ENCODE measurements at regions not wholly inside any gene's neighbourhood (a gene's known extent, or its start where the extent isn't known, plus 50 kb on each side); places are given as distances from the start of the nearest gene placed in this dataset.

DNA sequence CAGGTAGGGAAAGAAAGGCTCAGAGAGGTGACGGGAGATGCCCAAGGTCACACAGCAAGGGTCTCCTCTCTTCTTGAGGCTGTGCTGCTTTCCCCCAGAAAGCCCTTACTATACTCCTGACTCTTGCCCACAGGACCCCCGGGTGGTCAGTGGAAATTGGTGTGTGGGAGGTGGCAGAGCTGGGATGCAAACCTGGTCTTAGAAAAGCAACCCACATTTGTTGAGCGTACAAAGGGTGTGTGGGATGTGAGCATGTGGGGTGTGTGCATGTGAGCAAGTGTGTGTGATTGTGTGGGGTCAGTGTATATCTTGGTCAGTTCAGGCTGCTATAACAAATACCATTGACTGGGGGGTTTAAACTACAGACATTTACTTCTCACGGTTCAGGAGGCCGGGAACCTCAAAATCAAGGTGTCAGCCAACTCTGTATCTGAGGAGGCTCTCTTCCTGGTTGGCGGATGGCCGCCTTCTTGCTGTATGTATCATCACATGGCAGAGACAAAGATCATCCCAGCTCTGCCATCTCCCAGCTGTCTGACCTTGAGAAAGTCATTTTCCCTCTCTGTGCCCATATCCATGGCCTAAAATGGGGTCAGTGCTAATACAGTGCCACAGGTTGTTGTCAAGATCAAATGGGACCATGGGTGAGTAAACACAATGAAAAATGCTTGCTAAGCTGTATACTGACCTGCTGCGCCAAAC, 268.5 kb downstream of the PTPRU start:
- H3K4me1 ChIP-seq (ENCODE audit: control insufficient read depth, low read length), result no peaks in the 10 kb centered on the region
- H3K27me3 ChIP-seq (ENCODE audit: control insufficient read depth, low read length), result peaks cover 7% of the 10 kb centered on the region
- no peak for TF ChIP-seq EZH2phosphoT487 (IDR thresholded peaks at IDR 0.05; ENCODE audit: borderline replicate concordance, low read length)
- TF ChIP-seq, protein P1, sequence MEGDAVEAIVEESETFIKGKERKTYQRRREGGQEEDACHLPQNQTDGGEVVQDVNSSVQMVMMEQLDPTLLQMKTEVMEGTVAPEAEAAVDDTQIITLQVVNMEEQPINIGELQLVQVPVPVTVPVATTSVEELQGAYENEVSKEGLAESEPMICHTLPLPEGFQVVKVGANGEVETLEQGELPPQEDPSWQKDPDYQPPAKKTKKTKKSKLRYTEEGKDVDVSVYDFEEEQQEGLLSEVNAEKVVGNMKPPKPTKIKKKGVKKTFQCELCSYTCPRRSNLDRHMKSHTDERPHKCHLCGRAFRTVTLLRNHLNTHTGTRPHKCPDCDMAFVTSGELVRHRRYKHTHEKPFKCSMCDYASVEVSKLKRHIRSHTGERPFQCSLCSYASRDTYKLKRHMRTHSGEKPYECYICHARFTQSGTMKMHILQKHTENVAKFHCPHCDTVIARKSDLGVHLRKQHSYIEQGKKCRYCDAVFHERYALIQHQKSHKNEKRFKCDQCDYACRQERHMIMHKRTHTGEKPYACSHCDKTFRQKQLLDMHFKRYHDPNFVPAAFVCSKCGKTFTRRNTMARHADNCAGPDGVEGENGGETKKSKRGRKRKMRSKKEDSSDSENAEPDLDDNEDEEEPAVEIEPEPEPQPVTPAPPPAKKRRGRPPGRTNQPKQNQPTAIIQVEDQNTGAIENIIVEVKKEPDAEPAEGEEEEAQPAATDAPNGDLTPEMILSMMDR (IDR thresholded peaks at IDR 0.05; ENCODE audit: low read depth, low read length, poor library complexity, severe bottlenecking), result no peak
- no peaks in the 10 kb centered on the region for H4K20me1 ChIP-seq (ENCODE audit: control insufficient read depth, insufficient read depth, low read depth, low read length)
- no peak overlapping the region for H3K4me3 ChIP-seq (ENCODE audit: low read length)
- no peaks in the 10 kb centered on the region for H3K36me3 ChIP-seq (ENCODE audit: control insufficient read depth, low read length)
- no peak overlapping the region for H3K27ac ChIP-seq (ENCODE audit: low read depth, low read length)
- no peaks in the 10 kb centered on the region for H3K9me3 ChIP-seq (ENCODE audit: control insufficient read depth, insufficient read depth, low read length)
- no peaks in the 10 kb centered on the region for H3K9me2 ChIP-seq (replicated peaks; ENCODE audit: control insufficient read depth, low read length)
- no peaks in the 10 kb centered on the region for H3F3A ChIP-seq (ENCODE audit: control insufficient read depth, insufficient read depth)
- H3K79me2 ChIP-seq (ENCODE audit: control insufficient read depth, low read length), result no peaks in the 10 kb centered on the region
- H3K4me2 ChIP-seq (ENCODE audit: low read length), result no peak overlapping the region

DNA sequence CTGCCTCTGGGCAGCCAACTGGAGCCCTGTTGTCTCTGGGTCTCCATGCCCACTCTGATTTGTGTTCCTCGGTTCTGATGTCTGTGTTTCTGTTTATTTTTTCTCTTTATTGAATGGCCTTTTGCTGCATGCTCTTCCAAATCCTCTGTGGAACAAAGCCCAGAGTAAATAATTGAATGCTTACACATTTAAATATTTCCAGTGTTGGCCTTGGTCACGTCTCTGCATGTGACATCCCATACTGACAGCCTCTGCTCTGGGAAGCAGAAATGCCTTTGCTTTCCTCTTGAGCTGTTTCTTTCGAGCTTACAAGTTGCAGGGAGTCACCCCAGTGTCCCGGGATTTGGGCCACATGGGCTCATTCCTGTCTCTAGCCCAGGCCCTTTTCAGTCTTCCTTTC, 267.9 kb downstream of the PTPRU start:
- peaks cover 5% of the 10 kb centered on the region for H3K27me3 ChIP-seq (ENCODE audit: control insufficient read depth, low read length)
- H3K4me1 ChIP-seq (ENCODE audit: control insufficient read depth, low read length), result no peaks in the 10 kb centered on the region
- TF ChIP-seq EZH2phosphoT487 (IDR thresholded peaks at IDR 0.05; ENCODE audit: borderline replicate concordance, low read length), result no peak
- TF ChIP-seq, protein P1 (IDR thresholded peaks at IDR 0.05; ENCODE audit: low read depth, low read length, poor library complexity, severe bottlenecking), result no peak
- no peaks in the 10 kb centered on the region for H3K9me2 ChIP-seq (replicated peaks; ENCODE audit: control insufficient read depth, low read length)
- H3K27ac ChIP-seq (ENCODE audit: low read depth, low read length), result no peak overlapping the region
- H3K9me3 ChIP-seq (ENCODE audit: control insufficient read depth, insufficient read depth, low read length), result no peaks in the 10 kb centered on the region
- no peak overlapping the region for H3K4me2 ChIP-seq (ENCODE audit: low read length)
- H3K4me3 ChIP-seq (ENCODE audit: low read length), result no peak overlapping the region
- no peaks in the 10 kb centered on the region for H3F3A ChIP-seq (ENCODE audit: control insufficient read depth, insufficient read depth)
- H3K36me3 ChIP-seq (ENCODE audit: control insufficient read depth, low read length), result no peaks in the 10 kb centered on the region
- no peaks in the 10 kb centered on the region for H4K20me1 ChIP-seq (ENCODE audit: control insufficient read depth, insufficient read depth, low read depth, low read length)
- H3K79me2 ChIP-seq (ENCODE audit: control insufficient read depth, low read length), result no peaks in the 10 kb centered on the region

DNA sequence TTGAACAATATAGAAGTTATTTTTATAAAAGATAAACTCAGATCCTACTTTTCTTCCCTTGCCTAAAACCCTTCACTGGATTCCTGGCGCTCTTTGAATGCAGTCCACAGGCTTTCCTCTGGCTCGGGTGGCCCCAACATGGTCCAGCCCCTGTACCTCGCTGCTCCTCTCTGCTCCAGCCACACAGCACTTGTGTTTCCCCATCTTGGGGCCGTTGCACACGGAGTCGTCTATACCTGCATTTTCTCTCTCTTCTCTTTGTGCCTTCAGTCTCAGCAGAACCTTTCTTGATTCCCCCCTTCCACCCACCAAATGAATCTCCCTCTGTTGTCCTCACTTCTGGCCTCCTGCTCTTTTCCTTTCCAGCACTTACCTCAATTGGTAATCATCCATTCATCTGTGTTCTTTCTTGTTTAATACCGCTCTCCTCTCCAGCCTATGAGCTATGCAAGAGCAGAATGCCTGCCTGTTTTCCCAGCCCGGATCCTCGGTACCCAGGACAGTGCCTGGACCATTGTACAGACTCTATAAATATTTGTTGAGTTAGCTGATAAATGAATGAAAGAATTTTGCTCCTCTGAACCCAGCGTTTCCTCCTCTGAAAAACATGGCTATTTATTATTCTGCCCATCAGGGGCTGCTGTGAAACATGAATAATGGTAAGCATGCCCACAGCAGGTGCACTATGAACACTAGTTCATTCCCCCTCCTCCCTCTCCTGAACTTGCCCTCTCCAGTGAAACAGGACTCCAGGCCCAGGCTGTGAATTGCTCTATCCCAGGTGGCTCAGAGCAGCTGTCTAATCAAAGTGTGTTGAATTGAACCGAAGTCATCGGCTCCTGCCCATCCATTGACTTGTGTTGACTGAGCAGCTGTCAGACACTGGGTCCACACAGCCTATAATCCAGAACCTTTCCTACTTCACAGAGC, 266.9 kb downstream of the PTPRU start:
- no peaks in the 10 kb centered on the region for H3K36me3 ChIP-seq (ENCODE audit: control insufficient read depth, low read length)
- no peaks in the 10 kb centered on the region for H3K4me1 ChIP-seq (ENCODE audit: control insufficient read depth, low read length)
- H3K27me3 ChIP-seq (ENCODE audit: control insufficient read depth, low read length), result peaks cover 11% of the 10 kb centered on the region
- no peak overlapping the region for H3K27ac ChIP-seq (ENCODE audit: low read depth, low read length)
- H3K4me2 ChIP-seq (ENCODE audit: low read length), result no peak overlapping the region
- no peaks in the 10 kb centered on the region for H4K20me1 ChIP-seq (ENCODE audit: control insufficient read depth, insufficient read depth, low read depth, low read length)
- no peak overlapping the region for H3K4me3 ChIP-seq (ENCODE audit: low read length)
- TF ChIP-seq, protein P1 (IDR thresholded peaks at IDR 0.05; ENCODE audit: low read depth, low read length, poor library complexity, severe bottlenecking), result no peak
- TF ChIP-seq EZH2phosphoT487 (IDR thresholded peaks at IDR 0.05; ENCODE audit: borderline replicate concordance, low read length), result no peak
- H3K9me2 ChIP-seq (replicated peaks; ENCODE audit: control insufficient read depth, low read length), result no peaks in the 10 kb centered on the region
- H3K9me3 ChIP-seq (ENCODE audit: control insufficient read depth, insufficient read depth, low read length), result no peaks in the 10 kb centered on the region
- H3F3A ChIP-seq (ENCODE audit: control insufficient read depth, insufficient read depth), result no peaks in the 10 kb centered on the region
- no peaks in the 10 kb centered on the region for H3K79me2 ChIP-seq (ENCODE audit: control insufficient read depth, low read length)
